ENCODE measurements at regions not wholly inside any gene's neighbourhood (a gene's known extent, or its start where the extent isn't known, plus 50 kb on each side); places are given as distances from the start of the nearest gene placed in this dataset.

GRCh38 chr5:8050616-8051175, 181.7 kb downstream of the MTRR start:
- DNase-seq, result no peak

DNA sequence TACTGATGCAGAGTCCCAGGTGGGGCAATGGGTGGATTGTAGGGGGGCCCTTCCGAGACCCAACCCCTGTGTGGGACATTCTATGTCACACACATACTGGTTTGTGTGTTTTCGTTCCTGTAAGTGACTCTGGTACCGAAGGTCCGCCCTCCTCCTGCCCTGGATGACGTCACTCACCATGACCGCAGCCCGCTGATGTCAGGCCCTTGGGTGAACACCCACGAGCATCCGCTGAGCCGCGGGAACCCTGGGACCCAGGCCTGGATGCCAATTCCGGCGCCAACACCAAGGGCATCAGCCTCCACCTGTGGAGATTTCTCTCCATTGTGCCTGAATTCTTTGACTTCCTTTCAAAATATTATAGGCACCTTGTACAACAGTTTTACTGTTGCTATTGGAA, 184.3 kb downstream of the MTRR start:
- DNase-seq, result no peak

GRCh38 chr5:8057769-8058168, 188.8 kb downstream of the MTRR start:
- no peak for DNase-seq

GRCh38 chr5:8058616-8059190, 189.8 kb downstream of the MTRR start:
- DNase-seq, result no peak

GRCh38 chr5:8059337-8059736, 190.4 kb downstream of the MTRR start:
- no peak for DNase-seq

- no peak for DNase-seq
These were observed 191.4 kb downstream of the MTRR start for GRCh38 chr5:8060235-8060952.

DNA sequence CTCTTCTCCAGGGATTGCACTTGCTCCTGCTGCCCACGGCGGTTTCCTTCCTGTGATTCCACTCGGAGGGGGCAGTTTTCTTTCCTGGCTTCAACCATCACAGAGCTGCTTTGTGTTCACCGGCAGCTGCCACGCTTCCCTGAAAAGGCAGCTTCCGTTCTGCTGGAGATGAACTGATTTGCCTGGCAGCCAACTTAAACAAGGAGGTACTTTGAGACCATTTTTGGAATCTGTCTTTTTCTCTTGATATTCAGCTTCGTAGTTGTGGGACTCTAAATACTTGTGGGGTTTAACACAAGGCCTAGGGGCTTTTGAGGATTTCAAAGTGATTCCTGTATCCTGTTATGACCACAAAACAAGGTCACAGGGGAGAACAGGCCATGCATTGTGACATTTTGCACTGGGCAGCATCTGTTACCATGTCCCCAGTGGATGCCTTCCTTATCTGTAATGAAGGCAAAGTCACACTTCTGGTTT, 192.0 kb downstream of the MTRR start:
- DNase-seq, result no peak

DNA sequence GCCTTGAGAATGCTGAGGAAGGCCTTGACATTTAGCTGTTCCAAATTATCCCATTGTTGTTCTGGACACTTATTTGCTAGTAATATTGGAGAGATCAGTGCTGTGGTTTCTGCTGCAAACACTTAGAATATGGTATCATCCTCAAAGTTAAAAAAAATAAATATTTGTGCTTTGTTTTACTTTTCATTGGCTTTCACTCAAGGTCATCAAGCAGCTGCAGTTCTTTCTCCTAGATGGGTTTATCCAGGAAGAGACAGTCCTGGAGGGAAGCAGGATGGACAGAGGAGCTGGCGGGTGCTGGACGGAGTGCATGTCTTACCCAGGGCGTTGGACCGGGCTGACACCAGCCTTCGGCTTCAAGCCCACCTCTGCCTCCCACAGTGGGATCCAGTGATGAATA, 193.6 kb downstream of the MTRR start:
- DNase-seq, result no peak

DNA sequence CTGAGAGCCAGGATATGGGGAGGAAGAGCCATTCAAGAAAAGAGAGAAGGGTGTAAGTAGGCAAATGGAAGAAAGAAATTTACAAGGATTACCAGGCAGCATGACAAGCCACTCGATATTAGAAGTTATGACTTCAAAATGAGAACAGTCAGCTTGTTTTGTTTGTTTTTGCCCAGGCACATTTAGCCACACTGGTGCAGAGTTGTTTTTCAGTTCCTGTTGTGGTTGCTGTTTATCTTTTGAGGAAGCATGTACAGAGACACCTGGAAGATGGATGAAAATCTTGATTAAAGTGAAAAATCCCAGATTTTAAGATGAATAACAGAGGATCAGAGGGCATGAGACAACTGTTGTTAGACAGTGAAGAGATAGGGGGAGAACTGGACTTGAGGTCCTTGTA, 199.1 kb downstream of the MTRR start:
- DNase-seq, result no peak

GRCh38 chr5:8070138-8070537, 201.2 kb downstream of the MTRR start:
- no peak for DNase-seq

DNA sequence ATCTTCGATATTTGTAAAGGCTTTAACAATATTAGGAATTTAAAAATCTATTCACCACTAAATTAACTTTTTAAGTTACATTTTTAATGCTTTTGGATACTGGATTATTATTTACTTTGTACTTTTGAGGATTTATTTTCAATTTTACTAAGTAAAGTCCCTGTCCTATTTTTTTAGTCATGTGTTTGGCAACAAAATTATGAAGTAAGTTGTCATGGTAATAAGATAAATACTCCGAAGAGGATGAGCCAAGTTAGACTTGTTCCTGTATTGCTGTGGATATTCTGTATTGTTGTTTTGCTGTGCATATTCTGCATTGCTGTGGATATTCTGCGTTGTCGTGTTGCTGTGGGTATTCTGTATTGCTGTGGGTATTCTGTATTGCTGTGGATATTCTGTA, 210.1 kb downstream of the MTRR start:
- no peak for DNase-seq

- no peak for DNase-seq
These were observed 212.2 kb downstream of the MTRR start for GRCh38 chr5:8081179-8081578.

GRCh38 chr5:8093669-8094068, 224.7 kb downstream of the MTRR start:
- DNase-seq, result no peak

DNA sequence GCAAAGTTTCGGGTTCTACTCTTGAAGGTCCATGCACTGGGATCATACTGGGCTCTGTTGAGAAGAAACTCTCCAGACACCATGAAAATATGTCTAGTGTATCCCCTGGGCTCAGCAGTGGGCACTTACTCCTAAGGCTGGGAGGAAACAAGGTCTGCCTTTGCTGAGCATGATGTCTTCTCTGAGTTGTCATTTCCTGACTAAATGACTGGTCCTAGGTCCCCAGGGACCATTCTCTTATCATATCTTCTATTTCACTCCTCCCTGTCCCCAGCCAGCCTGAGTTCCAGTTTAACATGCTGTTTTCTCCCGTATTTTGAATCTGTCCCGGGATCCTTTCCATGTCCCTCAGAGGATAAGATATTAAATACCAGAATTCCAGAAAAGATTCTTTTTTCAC, 225.4 kb downstream of the MTRR start:
- no peak for DNase-seq

DNA sequence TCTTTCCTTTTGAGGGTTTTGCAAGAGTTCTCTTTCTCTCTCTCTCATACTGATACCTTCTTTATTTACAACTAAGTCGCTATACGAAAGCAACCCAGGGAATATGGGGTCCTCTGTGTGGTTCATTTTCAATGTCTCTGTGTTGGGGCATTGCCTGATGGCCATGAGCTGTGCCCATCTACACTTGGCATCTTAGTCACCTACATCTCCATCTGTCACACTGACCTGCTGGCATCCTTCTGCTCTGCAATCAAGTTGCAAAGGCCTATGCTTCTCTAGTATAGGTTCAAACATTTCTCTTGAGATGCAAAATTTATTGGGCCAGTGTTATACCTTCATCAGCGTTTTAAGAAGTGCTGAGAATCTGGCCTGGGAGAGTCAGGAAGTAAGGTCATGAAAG, 228.2 kb downstream of the MTRR start:
- DNase-seq, result no peak

DNA sequence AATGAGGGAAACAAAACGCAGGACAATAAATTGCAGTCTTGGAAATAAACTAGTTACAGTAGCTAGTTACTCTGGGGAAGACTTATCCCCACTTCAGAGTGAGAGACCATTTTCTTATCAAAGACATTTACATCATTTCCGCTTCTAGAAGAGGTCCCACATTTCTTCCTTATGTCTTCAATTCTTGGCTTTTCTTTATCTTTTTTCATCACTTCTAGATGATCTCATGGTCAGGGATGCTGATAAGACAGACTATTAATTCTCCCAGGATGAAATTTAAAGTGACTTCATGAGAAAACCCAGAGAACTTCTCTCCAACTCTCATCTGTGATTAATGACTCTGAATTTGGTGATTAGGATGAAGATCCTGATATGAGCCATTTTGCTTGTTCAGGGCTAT, 229.1 kb downstream of the MTRR start:
- DNase-seq, result no peak

DNA sequence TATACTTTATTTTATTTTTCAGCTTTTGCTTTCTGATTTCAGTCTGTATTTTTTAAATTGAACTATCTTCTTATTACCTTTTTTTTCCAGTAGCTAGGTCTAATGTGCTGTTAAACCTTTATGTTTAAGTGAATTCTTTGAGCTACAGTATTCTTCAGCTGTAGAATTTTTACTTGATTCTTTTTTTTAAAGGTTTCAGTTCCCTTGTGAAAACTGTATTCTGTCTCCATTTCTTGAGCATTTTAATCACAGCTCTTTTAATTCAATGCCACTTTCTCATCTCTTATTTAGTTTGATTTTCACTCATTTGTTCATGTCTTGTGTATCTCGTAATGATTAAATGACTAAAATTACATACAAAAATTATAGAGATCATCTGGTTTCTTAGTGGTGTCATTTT, 233.8 kb downstream of the MTRR start:
- DNase-seq, result no peak

- no peak for DNase-seq
These were observed 245.8 kb downstream of the MTRR start for GRCh38 chr5:8114597-8115266.

- no peak for DNase-seq
These were observed 254.6 kb downstream of the MTRR start for GRCh38 chr5:8123559-8123958.

GRCh38 chr5:8134609-8135008, 265.7 kb downstream of the MTRR start:
- no peak for DNase-seq

DNA sequence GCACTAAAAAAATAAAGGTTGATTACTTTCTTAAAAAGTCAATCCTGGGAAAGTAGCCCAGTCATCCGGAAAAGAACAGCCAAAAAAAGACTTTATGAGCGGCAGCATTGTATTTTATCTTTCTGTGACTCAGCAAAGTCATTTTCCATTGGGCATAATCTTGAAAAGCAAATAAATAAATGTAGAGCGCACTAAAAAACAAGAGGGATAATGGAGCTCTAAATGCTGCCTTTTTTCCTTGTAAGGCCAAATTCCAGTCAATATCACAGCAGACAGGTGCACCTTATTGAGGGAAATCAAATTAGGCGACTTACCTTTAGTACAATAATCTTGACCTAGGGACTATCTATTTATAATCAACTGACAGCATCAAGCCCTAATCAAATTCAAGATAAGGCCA, 266.8 kb downstream of the MTRR start:
- no peak for DNase-seq

- DNase-seq, result no peak
These were observed 267.3 kb downstream of the MTRR start for GRCh38 chr5:8136271-8136670.

- DNase-seq, result no peak
These were observed 269.1 kb downstream of the MTRR start for GRCh38 chr5:8137941-8138550.

DNA sequence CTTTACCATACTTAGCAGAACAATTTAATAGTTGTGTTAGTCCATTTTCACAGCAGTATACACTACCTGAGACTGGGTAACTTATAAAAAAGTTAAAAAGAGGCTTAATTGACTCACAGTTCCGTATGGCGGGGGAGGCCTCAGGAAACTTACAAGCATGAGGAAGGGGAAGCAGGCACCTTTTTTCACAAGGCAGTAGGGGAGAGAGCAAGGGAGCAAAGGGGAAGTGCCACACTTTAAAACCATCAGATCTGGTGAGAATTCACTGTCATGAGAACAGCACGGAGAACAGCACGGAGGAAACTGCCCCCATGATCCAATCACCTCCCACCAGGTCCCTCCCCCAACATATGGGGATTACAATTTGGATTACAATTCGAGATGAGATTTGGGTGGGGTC, 269.9 kb downstream of the MTRR start:
- no peak for DNase-seq
